ENCODE measurements at regions not wholly inside any gene's neighbourhood (a gene's known extent, or its start where the extent isn't known, plus 50 kb on each side); places are given as distances from the start of the nearest gene placed in this dataset.
"Not testable (repeated sequence)": the region's sequence is repeated elsewhere in the genome, so short reads cannot be mapped to it uniquely, and the experiment has no call there.

- no peak overlapping the region for H3K4me3 ChIP-seq
- TF ChIP-seq EP300 (IDR thresholded peaks at IDR 0.05) (no peak), POLR2A (IDR thresholded peaks at IDR 0.05) (no peak), CTCF (IDR thresholded peaks at IDR 0.05) (no peak)
- WGBS, 2 donors: 88% methylated on average over 5 of the region's 5 CpGs
- no peak overlapping the region for H3K27ac ChIP-seq
- H3K4me1 ChIP-seq: peaks cover 0 to 32% (median 0%) of the 10 kb centered on the region in 4 donors
- DNase-seq (ENCODE audit: low spot score in 2 of 2): no peak
- H3K27me3 ChIP-seq: no peaks in the 10 kb centered on the region
- H3K9me3 ChIP-seq: no peaks in the 10 kb centered on the region
- no peaks in the 10 kb centered on the region for H3K36me3 ChIP-seq
Measured at GRCh38 chr6:27129095-27129815, 118.2 kb upstream of the PRSS16 start.

GRCh38 chr6:27129917-27130316 lies 117.6 kb upstream of the PRSS16 start:
- H3K4me1 ChIP-seq: peaks cover 0 to 32% (median 0%) of the 10 kb centered on the region in 4 donors
- no peak overlapping the region for H3K4me3 ChIP-seq
- no peaks in the 10 kb centered on the region for H3K36me3 ChIP-seq
- no peak overlapping the region for H3K27ac ChIP-seq
- no peak for TF ChIP-seq POLR2A (IDR thresholded peaks at IDR 0.05)
- no peak for TF ChIP-seq CTCF (IDR thresholded peaks at IDR 0.05)
- no peak for TF ChIP-seq EP300 (IDR thresholded peaks at IDR 0.05)
- DNase-seq (ENCODE audit: low spot score in 2 of 2): no peak
- 78 to 80% methylated on average over 8 of the region's 8 CpGs for WGBS, 2 donors
- H3K27me3 ChIP-seq: no peaks in the 10 kb centered on the region
- no peaks in the 10 kb centered on the region for H3K9me3 ChIP-seq

- 39 to 42% methylated on average over 7 of the region's 7 CpGs for WGBS, 2 donors
- no peaks in the 10 kb centered on the region for H3K36me3 ChIP-seq
- H3K4me1 ChIP-seq: peaks cover 0 to 32% (median 0%) of the 10 kb centered on the region in 4 donors
- H3K27ac ChIP-seq: peak overlapping the region in 3 of 4 donors; percentile 77 to 92 (median 83)
- DNase-seq (ENCODE audit: low spot score in 2 of 2): no peak
- no peaks in the 10 kb centered on the region for H3K9me3 ChIP-seq
- H3K27me3 ChIP-seq: no peaks in the 10 kb centered on the region
- no peak for TF ChIP-seq POLR2A (IDR thresholded peaks at IDR 0.05)
- TF ChIP-seq EP300 (IDR thresholded peaks at IDR 0.05): no peak
- TF ChIP-seq CTCF (IDR thresholded peaks at IDR 0.05): no peak
- H3K4me3 ChIP-seq: peak overlapping the region in 3 of 4 donors; percentile 45 to 57 (median 56)
Measured at GRCh38 chr6:27130668-27131428, 116.7 kb upstream of the PRSS16 start.

GRCh38 chr6:27132282-27132531 lies 115.3 kb upstream of the PRSS16 start:
- Histone ChIP-seq H3K4me1 (peaks cover 0 to 28% (median 0%) of the 10 kb centered on the region in 4 donors), H3K4me3 (peak overlapping the region; percentile 45 to 57 (median 52)), H3K27ac (peak overlapping the region; percentile 62 to 92 (median 80))
- DNase-seq (ENCODE audit: low spot score in 2 of 2): peak in 1 of 2 donors; percentile 15
- H3K27me3 ChIP-seq, H3K9me3 ChIP-seq, H3K36me3 ChIP-seq: not testable (repeated sequence)
- WGBS, 2 donors: 0 to 3% methylated on average over 12 to 13 of the region's 14 CpGs

- peak; percentile 70 to 91 for DNase-seq (ENCODE audit: low spot score in 2 of 2)
- H3K4me1 ChIP-seq: peaks cover 0 to 23% (median 0%) of the 10 kb centered on the region in 4 donors
- H3K27ac ChIP-seq: peak overlapping the region; percentile 62 to 92 (median 80)
- H3K9me3 ChIP-seq: no peaks in the 10 kb centered on the region
- 1 to 2% methylated on average over 34 to 40 of the region's 53 CpGs for WGBS, 2 donors
- peak overlapping the region; percentile 45 to 57 (median 52) for H3K4me3 ChIP-seq
- no peaks in the 10 kb centered on the region for H3K27me3 ChIP-seq
- no peaks in the 10 kb centered on the region for H3K36me3 ChIP-seq
- TF ChIP-seq CTCF (IDR thresholded peaks at IDR 0.05) (peak in 1 of 5 experiments; percentile 8), EP300 (IDR thresholded peaks at IDR 0.05) (peak; percentile 35 to 99), POLR2A (IDR thresholded peaks at IDR 0.05) (peak; percentile 70 to 80)
Measured at GRCh38 chr6:27132532-27133280, 114.8 kb upstream of the PRSS16 start.

All from tibial nerve (tissue), 4 donors.